Occipital lobe (tissue), 1 donor: ENCODE measurements at regions not wholly inside any gene's neighbourhood (a gene's known extent, or its start where the extent isn't known, plus 50 kb on each side); places are given as distances from the start of the nearest gene placed in this dataset.
A peak's percentile ranks its signal among the peaks of the same experiment; 100 is the strongest.

ENCODE experiments used
- DNase-seq: peaks from one replicate; lab custom pipeline; 2025; lab: John Stamatoyannopoulos, UW

GRCh38 chr6:113281431-113281830 is 575.7 kb upstream of the MARCKS start:
- DNase-seq, result no peak

DNA sequence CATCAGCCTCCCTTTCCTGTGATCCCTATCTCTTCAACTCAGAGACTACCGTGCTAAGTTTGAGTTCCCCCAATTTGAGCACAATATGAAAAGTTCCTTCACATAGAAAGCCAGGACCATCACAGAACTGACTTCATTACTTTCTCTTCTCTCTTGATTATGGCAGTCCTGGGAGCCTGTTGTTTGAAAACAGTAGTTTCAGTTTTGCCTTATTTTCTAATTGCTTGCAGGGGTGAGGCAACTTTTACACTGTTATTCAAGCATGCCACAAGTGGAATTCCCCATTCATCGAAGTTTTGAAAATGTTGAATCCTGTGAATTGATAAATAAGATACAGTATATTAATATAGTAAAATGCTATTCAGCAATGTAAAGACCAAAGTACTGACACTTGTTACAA is 569.7 kb upstream of the MARCKS start:
- no peak for DNase-seq

- DNase-seq, result no peak
Observed at GRCh38 chr6:113288409-113288808, 568.7 kb upstream of the MARCKS start.

DNA sequence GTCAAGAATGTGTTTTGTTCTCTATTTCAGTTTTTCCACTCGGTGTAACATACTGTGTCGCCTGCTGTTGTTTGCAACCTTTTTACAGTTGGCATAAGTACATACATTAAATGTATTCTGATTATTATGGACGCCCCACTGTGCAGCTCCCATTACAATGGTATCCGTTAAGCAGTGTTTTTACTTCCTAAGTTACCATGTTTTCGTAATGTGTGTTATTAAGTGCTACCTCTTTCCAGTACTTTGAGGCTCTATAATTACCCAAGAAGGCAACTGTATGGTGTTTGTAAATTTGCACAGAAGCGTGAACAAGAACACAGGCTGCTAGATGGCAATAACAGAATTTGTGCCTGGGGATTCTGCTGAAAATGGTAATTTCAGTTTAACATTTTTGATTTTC is 568.0 kb upstream of the MARCKS start:
- DNase-seq, result no peak

DNA sequence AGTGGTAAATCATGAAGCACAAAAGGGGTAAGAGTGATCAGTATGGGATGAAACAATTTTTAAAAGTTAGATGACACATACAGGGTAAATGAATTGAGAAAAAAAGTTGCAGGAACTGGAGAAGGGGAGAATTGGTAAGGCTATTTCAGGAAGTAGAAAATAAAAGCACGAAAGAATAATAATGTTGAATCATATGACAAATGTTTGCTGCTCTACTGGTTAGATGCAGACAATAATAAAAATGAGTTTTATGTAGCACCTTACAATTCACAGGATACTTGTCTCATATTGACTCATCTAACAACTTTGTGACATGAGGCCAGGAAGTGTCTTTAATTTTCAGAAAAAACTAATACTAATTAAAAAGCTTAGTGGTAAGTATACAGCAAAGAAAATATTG is 566.5 kb upstream of the MARCKS start:
- no peak for DNase-seq

DNA sequence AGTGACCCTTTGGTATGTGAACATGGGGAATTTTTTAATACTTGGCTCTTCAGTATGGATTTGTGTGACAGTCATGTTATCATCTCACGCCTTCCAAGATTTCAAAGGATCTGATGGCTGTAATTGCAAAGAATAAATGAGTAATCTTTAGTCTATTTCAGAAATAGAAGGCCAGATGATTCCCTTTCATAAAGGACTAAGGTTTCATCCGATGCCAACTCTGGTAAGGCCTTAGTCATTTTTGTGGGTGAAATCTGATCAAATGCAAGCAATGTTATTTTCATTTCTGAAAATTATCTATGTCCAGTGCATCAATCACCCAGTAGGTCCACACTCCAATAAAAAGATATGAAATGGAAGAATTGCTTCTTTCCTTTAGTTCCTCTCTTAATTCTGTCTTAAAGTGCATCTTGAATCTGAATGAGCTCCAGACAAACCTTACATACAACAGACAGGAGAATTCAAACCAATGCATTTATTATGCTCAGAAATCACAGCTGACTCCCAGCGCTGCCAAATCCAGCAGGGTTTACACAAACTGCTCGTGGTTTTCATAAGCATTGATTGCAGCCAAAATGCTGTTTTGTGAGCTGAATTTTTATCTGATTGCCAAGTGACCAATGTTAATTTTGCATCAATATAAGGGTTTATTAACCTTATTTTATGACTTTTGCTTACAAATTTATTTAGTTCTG is 565.2 kb upstream of the MARCKS start:
- peak; percentile 12 for DNase-seq

- no peak for DNase-seq
Observed at GRCh38 chr6:113292646-113293422, 564.3 kb upstream of the MARCKS start.

- DNase-seq, result no peak
Observed at GRCh38 chr6:113293423-113293740, 563.8 kb upstream of the MARCKS start.

- no peak for DNase-seq
Observed at GRCh38 chr6:113299531-113299930, 557.6 kb upstream of the MARCKS start.

GRCh38 chr6:113301651-113302050 is 555.5 kb upstream of the MARCKS start:
- no peak for DNase-seq

DNA sequence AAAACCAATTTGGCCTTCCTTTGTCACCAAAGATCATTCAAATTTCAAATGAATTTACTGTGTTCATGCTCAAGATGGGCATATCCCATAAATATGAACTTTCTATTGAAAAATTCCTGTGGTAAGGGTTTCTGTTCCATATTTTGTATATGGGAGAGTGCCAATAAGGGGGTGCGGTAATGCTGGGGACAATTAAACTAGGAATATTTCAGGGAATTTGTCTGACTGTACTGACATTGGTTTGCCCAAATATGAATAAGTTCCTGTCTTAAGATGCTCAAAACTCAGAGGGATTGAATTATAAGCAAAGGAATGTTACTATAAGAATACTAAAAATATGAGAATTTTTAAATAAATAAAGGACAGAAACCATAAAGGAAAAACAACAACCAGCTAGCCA is 553.0 kb upstream of the MARCKS start:
- DNase-seq, result no peak

- no peak for DNase-seq
Observed at GRCh38 chr6:113306552-113307145, 550.5 kb upstream of the MARCKS start.

DNA sequence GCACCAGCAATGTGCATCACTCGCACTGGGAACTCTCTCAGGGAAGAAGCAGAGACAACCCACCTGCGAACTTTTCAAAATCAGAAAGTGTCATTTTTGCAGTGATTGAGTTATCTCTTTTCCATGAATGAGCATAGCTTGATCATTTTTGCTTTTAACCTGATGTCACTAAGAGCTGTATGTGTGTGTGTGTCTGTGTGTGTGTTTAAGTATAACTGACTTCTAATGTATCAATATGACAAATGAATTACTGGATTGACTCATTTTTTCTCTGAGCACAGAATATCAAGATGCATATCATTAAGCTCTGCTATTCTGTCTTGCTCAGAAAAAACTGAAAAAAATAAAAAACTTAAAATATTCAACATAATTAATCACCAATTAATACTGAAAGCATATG is 548.9 kb upstream of the MARCKS start:
- DNase-seq, result no peak

DNA sequence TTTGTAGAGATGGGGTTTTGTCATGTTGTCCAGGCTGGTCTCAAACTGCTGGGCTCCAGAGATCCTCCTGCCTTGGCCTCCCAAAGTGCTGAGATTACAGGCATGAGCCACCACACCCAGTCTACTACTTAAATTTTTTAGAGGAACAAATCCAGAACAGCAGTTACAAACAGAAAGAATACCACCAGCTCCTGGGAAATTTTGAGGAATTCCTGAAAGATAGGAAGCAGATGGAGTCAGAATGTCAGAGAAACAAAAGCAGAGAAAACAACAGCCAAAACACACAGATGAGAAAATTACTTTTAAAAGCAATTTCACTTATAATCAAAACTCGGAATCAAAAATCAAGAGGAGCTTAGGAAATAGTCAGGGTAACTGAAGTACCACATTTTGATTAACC is 543.3 kb upstream of the MARCKS start:
- DNase-seq, result no peak

- DNase-seq, result no peak
Observed at GRCh38 chr6:113315165-113315564, 542.0 kb upstream of the MARCKS start.

GRCh38 chr6:113315879-113316278 is 541.3 kb upstream of the MARCKS start:
- no peak for DNase-seq

- no peak for DNase-seq
Observed at GRCh38 chr6:113317442-113317841, 539.7 kb upstream of the MARCKS start.

GRCh38 chr6:113317891-113318574 is 539.1 kb upstream of the MARCKS start:
- DNase-seq, result no peak

GRCh38 chr6:113318575-113318917 is 538.6 kb upstream of the MARCKS start:
- DNase-seq, result no peak

GRCh38 chr6:113320653-113321052 is 536.5 kb upstream of the MARCKS start:
- DNase-seq, result no peak

GRCh38 chr6:113326781-113327180 is 530.4 kb upstream of the MARCKS start:
- DNase-seq, result no peak

DNA sequence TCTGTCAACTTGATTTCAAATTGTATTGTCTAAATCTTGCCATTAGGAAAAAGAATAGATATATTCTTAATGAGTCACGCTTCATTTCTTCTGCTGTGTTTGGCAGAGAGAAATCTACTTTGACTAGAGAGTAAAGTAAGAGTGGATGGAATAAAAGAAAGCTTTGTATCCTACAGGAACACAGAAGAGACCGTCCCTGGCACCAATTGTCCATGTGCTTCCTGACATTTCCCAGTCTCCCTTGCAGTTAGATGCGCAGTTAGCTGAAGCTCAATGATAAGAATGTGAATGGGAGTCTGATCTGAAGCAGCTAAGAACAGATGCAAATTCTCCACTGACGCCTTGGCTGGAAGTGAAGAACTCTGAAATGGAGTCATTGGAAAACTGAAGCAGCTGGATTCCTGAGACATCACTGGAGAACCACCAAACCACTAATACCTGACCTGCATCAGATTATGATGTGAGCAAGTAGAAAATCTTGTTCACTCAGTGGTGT is 528.2 kb upstream of the MARCKS start:
- DNase-seq, result no peak
